ENCODE measurements at regions not wholly inside any gene's neighbourhood (a gene's known extent, or its start where the extent isn't known, plus 50 kb on each side); places are given as distances from the start of the nearest gene placed in this dataset.

DNA sequence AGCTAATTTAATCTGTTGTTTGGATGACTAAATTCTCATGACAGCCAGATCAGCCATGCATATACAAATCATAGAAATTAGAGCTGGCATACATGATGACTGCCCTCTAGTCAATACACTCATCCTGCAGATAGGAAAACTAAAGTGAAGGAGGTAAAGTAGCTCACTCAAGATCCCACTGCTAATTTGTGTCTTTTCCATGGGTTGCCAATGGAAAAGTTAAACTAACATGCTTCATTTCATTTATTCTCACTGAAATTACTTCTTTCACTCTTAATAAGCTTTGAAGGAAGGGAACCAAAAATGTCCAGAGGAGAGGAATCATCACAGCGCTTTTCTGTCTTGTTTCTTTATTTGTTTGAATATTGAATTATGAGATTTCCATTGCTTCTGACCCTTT, 308.2 kb downstream of the GJA1 start:
- TF ChIP-seq, protein P1, sequence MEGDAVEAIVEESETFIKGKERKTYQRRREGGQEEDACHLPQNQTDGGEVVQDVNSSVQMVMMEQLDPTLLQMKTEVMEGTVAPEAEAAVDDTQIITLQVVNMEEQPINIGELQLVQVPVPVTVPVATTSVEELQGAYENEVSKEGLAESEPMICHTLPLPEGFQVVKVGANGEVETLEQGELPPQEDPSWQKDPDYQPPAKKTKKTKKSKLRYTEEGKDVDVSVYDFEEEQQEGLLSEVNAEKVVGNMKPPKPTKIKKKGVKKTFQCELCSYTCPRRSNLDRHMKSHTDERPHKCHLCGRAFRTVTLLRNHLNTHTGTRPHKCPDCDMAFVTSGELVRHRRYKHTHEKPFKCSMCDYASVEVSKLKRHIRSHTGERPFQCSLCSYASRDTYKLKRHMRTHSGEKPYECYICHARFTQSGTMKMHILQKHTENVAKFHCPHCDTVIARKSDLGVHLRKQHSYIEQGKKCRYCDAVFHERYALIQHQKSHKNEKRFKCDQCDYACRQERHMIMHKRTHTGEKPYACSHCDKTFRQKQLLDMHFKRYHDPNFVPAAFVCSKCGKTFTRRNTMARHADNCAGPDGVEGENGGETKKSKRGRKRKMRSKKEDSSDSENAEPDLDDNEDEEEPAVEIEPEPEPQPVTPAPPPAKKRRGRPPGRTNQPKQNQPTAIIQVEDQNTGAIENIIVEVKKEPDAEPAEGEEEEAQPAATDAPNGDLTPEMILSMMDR (IDR thresholded peaks at IDR 0.05) = no peak
- ATAC-seq (ENCODE audit: low FRiP score) = no peak
- no peak for DNase-seq (ENCODE audit: low spot score)

DNA sequence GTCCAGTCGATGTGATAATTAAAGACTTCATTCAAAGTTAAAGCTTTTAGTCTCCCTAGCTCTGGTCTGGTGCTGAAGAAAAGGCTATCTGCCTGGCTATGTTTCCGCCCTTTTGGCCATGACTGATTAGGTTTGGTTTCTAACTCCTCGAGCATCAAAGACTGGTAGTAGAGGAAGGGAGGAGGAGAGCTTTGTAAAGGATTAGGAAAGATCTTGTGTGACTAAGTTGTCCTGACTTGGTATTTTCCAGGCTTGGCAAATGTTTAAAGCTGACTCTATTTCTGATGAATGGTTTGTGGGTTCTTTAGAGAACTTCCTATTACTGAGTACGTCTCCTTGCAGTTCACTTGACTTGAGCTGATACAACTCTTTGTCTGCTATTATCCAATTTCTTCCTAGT, 312.9 kb downstream of the GJA1 start:
- DNase-seq (ENCODE audit: low spot score) (no peak), ATAC-seq (ENCODE audit: low FRiP score) (peak; percentile 90)
- TF ChIP-seq, protein P1 (IDR thresholded peaks at IDR 0.05) = no peak

DNA sequence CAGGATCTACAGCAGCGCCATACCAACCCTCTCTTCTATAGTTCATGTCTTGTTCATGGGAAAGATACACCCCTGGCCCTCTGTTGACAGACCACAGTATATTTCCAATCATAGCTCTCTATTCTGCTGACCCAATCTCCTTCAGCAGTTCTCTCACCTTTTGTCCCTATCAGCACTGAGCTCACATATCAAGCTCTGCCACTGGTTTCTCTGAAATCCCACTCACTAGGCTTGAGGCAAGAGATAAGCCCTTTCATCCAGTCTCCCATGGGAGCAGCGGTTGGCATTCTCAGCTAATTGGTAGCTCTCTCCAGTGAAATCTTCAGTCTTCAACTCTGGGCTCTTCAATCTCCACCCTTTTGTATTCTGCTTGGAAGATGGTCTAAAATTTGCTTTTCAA, 313.4 kb downstream of the GJA1 start:
- DNase-seq (ENCODE audit: low spot score) (no peak), ATAC-seq (ENCODE audit: low FRiP score) (no peak)
- TF ChIP-seq, protein P1 (IDR thresholded peaks at IDR 0.05) = no peak

DNA sequence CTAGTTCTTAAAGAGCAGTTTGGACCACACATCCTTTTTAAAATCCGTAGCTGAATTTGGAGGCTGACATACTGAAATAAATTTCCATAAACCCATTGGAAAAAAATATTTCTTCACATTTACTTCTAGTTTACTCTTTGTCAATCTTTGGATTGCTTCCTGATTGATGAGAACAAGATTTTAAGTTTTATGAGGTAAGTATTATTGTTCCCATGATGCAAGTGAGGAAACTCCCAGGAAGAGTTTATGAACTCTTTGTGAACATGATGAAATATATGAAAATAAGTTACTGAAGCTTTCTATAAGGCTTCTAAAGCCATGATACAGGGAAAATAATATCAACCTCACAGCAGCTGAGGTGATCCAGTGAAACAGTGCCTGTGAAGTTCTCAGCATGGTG, 320.0 kb downstream of the GJA1 start:
- ATAC-seq (ENCODE audit: low FRiP score) (no peak), DNase-seq (ENCODE audit: low spot score) (no peak)
- TF ChIP-seq, protein P1 (IDR thresholded peaks at IDR 0.05) = no peak

DNA sequence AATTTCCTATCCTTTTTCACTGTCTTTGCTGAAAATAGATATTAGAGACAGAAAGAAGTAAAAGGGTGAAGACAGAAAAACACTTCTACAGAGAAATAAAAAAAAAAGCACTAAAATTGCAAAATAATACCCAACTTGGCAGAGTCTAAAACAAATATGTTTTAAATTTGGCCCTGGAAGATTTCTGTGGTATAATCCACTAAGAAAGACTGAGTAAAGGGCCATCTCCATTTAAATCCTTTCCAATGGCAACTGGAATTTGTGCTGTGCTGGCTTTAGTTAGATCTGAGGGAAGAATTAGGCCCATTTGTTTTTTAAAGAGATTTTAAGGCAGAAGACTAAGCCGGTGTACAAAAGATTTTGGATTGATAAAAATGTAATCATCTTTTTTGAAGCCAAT, 321.2 kb downstream of the GJA1 start:
- ATAC-seq (ENCODE audit: low FRiP score) (no peak), DNase-seq (ENCODE audit: low spot score) (no peak)
- TF ChIP-seq, protein P1 (IDR thresholded peaks at IDR 0.05) = no peak

DNA sequence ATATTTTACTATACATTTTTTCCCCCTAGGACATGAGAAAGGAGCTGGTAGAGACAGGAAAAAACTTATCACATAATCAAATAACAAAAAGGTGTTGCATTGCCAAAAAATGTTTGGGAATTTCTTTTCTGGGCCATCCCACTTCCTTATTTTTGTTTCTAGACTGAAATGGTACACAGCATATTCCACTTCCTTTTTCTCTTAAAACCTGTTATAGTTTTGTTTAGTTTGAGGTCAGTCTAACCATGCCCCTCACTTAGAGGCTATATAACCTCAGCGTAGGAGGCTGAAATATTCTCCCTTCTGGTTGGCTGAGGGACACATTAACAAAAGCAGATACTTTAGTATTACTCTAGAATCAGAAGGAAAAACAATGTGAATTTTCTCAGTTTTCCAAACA, 323.9 kb downstream of the GJA1 start:
- TF ChIP-seq, protein P1 (IDR thresholded peaks at IDR 0.05) = no peak
- DNase-seq (ENCODE audit: low spot score) (no peak), ATAC-seq (ENCODE audit: low FRiP score) (no peak)

DNA sequence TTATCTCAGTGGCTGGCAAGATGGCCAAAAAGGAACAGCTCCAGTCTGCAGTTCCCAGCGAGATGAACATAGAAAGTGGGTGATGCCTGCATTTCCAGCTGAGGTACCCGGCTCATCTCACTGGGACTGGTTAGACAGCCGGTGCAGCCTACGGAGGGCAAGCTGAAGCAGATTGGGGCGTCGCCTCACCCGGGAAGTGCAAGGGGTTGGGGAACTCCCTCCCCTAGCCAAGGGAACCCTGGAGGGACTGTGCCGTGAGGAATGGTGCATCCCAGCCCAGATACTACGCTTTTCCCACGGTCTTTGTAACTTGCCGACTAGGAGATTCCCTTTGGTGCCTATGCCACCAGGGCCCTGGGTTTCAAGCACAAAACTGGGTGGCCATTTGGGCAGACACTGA, 324.7 kb downstream of the GJA1 start:
- no peak for ATAC-seq (ENCODE audit: low FRiP score)
- no peak for DNase-seq (ENCODE audit: low spot score)
- TF ChIP-seq, protein P1 (IDR thresholded peaks at IDR 0.05) = no peak

Data from omental fat pad (tissue), 3 donors.